ENCODE measurements at regions not wholly inside any gene's neighbourhood (a gene's known extent, or its start where the extent isn't known, plus 50 kb on each side); places are given as distances from the start of the nearest gene placed in this dataset.

GRCh38 chr4:170988446-170988845, 824.8 kb upstream of the GALNTL6 start:
- ChIA-PET CTCF (no interaction called here), POLR2A (no interaction called here)
- Mint-ChIP-seq H3K9me3 (peaks cover 0 to 18% (median 1%) of the 10 kb centered on the region in 11 donors), H3K4me1 (no peaks in the 10 kb centered on the region), H3K4me3 (no peak overlapping the region), H3K27me3 (no peaks in the 10 kb centered on the region), H3K36me3 (no peaks in the 10 kb centered on the region), H3K27ac (no peak overlapping the region)
- no peaks in the 10 kb centered on the region for H3K27me3 ChIP-seq (ENCODE audit: control insufficient read depth in 2 of 2, insufficient read depth in 2 of 2, low read length in 2 of 2)
- ATAC-seq = no peak
- no peaks in the 10 kb centered on the region for H3K36me3 ChIP-seq (ENCODE audit: control insufficient read depth in 2 of 3, insufficient read depth in 3 of 3, low read length in 3 of 3)
- intact Hi-C loops (cut with micrococcal nuclease) = no loop called here
- no peaks in the 10 kb centered on the region for H3K4me1 ChIP-seq (ENCODE audit: control insufficient read depth in 2 of 2, insufficient read depth in 2 of 2, low read length in 2 of 2)
- H3K4me3 ChIP-seq (ENCODE audit: low read length) = no peak overlapping the region
- H3K9me3 ChIP-seq (ENCODE audit: control insufficient read depth in 2 of 3, low read length in 3 of 3) = no peaks in the 10 kb centered on the region
- DNase-seq = no peak
- H3K27ac ChIP-seq (ENCODE audit: low read depth, low read length) = no peak overlapping the region

GRCh38 chr4:170979736-170980135, 833.5 kb upstream of the GALNTL6 start:
- Histone ChIP-seq H3K27ac (ENCODE audit: low read depth, low read length) (no peak overlapping the region), H3K36me3 (ENCODE audit: control insufficient read depth in 2 of 3, insufficient read depth in 3 of 3, low read length in 3 of 3) (no peaks in the 10 kb centered on the region), H3K4me1 (ENCODE audit: control insufficient read depth in 2 of 2, insufficient read depth in 2 of 2, low read length in 2 of 2) (no peaks in the 10 kb centered on the region), H3K4me3 (ENCODE audit: low read length) (no peak overlapping the region), H3K27me3 (ENCODE audit: control insufficient read depth in 2 of 2, insufficient read depth in 2 of 2, low read length in 2 of 2) (no peaks in the 10 kb centered on the region), H3K9me3 (ENCODE audit: control insufficient read depth in 2 of 3, low read length in 3 of 3) (no peaks in the 10 kb centered on the region)
- Mint-ChIP-seq H3K36me3 (no peaks in the 10 kb centered on the region), H3K9me3 (peaks cover 0 to 16% (median 5%) of the 10 kb centered on the region in 11 donors), H3K4me3 (no peak overlapping the region), H3K27me3 (no peaks in the 10 kb centered on the region), H3K27ac (no peak overlapping the region), H3K4me1 (no peaks in the 10 kb centered on the region)
- POLR2A ChIA-PET = no interaction called here
- no peak for ATAC-seq
- DNase-seq = no peak
- intact Hi-C loops (cut with micrococcal nuclease) = no loop called here
- CTCF ChIA-PET = no interaction called here

GRCh38 chr4:170978990-170979389, 834.2 kb upstream of the GALNTL6 start:
- Histone ChIP-seq H3K36me3 (ENCODE audit: control insufficient read depth in 2 of 3, insufficient read depth in 3 of 3, low read length in 3 of 3) (no peaks in the 10 kb centered on the region), H3K27me3 (ENCODE audit: control insufficient read depth in 2 of 2, insufficient read depth in 2 of 2, low read length in 2 of 2) (no peaks in the 10 kb centered on the region), H3K4me3 (ENCODE audit: low read length) (no peak overlapping the region), H3K27ac (ENCODE audit: low read depth, low read length) (no peak overlapping the region), H3K4me1 (ENCODE audit: control insufficient read depth in 2 of 2, insufficient read depth in 2 of 2, low read length in 2 of 2) (no peaks in the 10 kb centered on the region), H3K9me3 (ENCODE audit: control insufficient read depth in 2 of 3, low read length in 3 of 3) (no peaks in the 10 kb centered on the region)
- Mint-ChIP-seq H3K4me1 (no peaks in the 10 kb centered on the region), H3K27ac (no peak overlapping the region), H3K4me3 (no peak overlapping the region), H3K27me3 (no peaks in the 10 kb centered on the region), H3K36me3 (no peaks in the 10 kb centered on the region), H3K9me3 (peaks cover 0 to 20% (median 7%) of the 10 kb centered on the region in 11 donors)
- intact Hi-C loops (cut with micrococcal nuclease) = no loop called here
- POLR2A ChIA-PET = no interaction called here
- DNase-seq (no peak), ATAC-seq (no peak)
- CTCF ChIA-PET = no interaction called here

GRCh38 chr4:170949084-170949483, 859.3 kb upstream of the AADAT start:
- ATAC-seq (no peak), DNase-seq (no peak)
- Mint-ChIP-seq H3K4me3 (no peak overlapping the region), H3K9me3 (peaks cover 0 to 16% (median 4%) of the 10 kb centered on the region in 11 donors), H3K27me3 (no peaks in the 10 kb centered on the region), H3K27ac (no peak overlapping the region), H3K4me1 (no peaks in the 10 kb centered on the region), H3K36me3 (no peaks in the 10 kb centered on the region)
- intact Hi-C loops (cut with micrococcal nuclease) = no loop called here
- no peak overlapping the region for H3K27ac ChIP-seq (ENCODE audit: low read depth, low read length)
- H3K36me3 ChIP-seq (ENCODE audit: control insufficient read depth in 2 of 3, insufficient read depth in 3 of 3, low read length in 3 of 3) = no peaks in the 10 kb centered on the region
- POLR2A ChIA-PET = no interaction called here
- CTCF ChIA-PET = no interaction called here
- H3K4me1 ChIP-seq (ENCODE audit: control insufficient read depth in 2 of 2, insufficient read depth in 2 of 2, low read length in 2 of 2) = no peaks in the 10 kb centered on the region
- no peak overlapping the region for H3K4me3 ChIP-seq (ENCODE audit: low read length)
- no peaks in the 10 kb centered on the region for H3K9me3 ChIP-seq (ENCODE audit: control insufficient read depth in 2 of 3, low read length in 3 of 3)
- no peaks in the 10 kb centered on the region for H3K27me3 ChIP-seq (ENCODE audit: control insufficient read depth in 2 of 2, insufficient read depth in 2 of 2, low read length in 2 of 2)

GRCh38 chr4:170940043-170940724, 850.4 kb upstream of the AADAT start:
- POLR2A ChIA-PET = no interaction called here
- no peak for DNase-seq
- Mint-ChIP-seq H3K4me3 (no peak overlapping the region), H3K9me3 (peaks cover 0 to 26% (median 11%) of the 10 kb centered on the region in 11 donors), H3K27me3 (no peaks in the 10 kb centered on the region), H3K36me3 (no peaks in the 10 kb centered on the region), H3K4me1 (no peaks in the 10 kb centered on the region), H3K27ac (no peak overlapping the region)
- Histone ChIP-seq H3K4me3 (ENCODE audit: low read length) (no peak overlapping the region), H3K27ac (ENCODE audit: low read depth, low read length) (no peak overlapping the region), H3K27me3 (ENCODE audit: control insufficient read depth in 2 of 2, insufficient read depth in 2 of 2, low read length in 2 of 2) (no peaks in the 10 kb centered on the region), H3K36me3 (ENCODE audit: control insufficient read depth in 2 of 3, insufficient read depth in 3 of 3, low read length in 3 of 3) (no peaks in the 10 kb centered on the region), H3K4me1 (ENCODE audit: control insufficient read depth in 2 of 2, insufficient read depth in 2 of 2, low read length in 2 of 2) (no peaks in the 10 kb centered on the region), H3K9me3 (ENCODE audit: control insufficient read depth in 2 of 3, low read length in 3 of 3) (no peaks in the 10 kb centered on the region)
- CTCF ChIA-PET = no interaction called here
- ATAC-seq = no peak
- intact Hi-C loops (cut with micrococcal nuclease) = no loop called here

- no peaks in the 10 kb centered on the region for H3K4me1 ChIP-seq (ENCODE audit: control insufficient read depth in 2 of 2, insufficient read depth in 2 of 2, low read length in 2 of 2)
- H3K27me3 Mint-ChIP-seq = no peaks in the 10 kb centered on the region
- POLR2A ChIA-PET = no interaction called here
- no peaks in the 10 kb centered on the region for H3K36me3 ChIP-seq (ENCODE audit: control insufficient read depth in 2 of 3, insufficient read depth in 3 of 3, low read length in 3 of 3)
- no peak overlapping the region for H3K27ac Mint-ChIP-seq
- DNase-seq = no peak
- no peak overlapping the region for H3K4me3 ChIP-seq (ENCODE audit: low read length)
- no peaks in the 10 kb centered on the region for H3K9me3 ChIP-seq (ENCODE audit: control insufficient read depth in 2 of 3, low read length in 3 of 3)
- CTCF ChIA-PET = no interaction called here
- intact Hi-C loops (cut with micrococcal nuclease) = no loop called here
- H3K4me3 Mint-ChIP-seq = no peak overlapping the region
- no peaks in the 10 kb centered on the region for H3K27me3 ChIP-seq (ENCODE audit: control insufficient read depth in 2 of 2, insufficient read depth in 2 of 2, low read length in 2 of 2)
- no peak overlapping the region for H3K27ac ChIP-seq (ENCODE audit: low read depth, low read length)
- H3K36me3 Mint-ChIP-seq = no peaks in the 10 kb centered on the region
- H3K4me1 Mint-ChIP-seq = no peaks in the 10 kb centered on the region
- no peak for ATAC-seq
- H3K9me3 Mint-ChIP-seq = peaks cover 0 to 26% (median 11%) of the 10 kb centered on the region in 11 donors
These were observed 848.8 kb upstream of the AADAT start for GRCh38 chr4:170938588-170938987.

GRCh38 chr4:170931321-170931720, 841.6 kb upstream of the AADAT start:
- H3K4me1 Mint-ChIP-seq = no peaks in the 10 kb centered on the region
- DNase-seq (no peak), ATAC-seq (no peak)
- no peaks in the 10 kb centered on the region for H3K36me3 Mint-ChIP-seq
- no peak overlapping the region for H3K4me3 Mint-ChIP-seq
- Histone ChIP-seq H3K9me3 (ENCODE audit: control insufficient read depth in 2 of 3, low read length in 3 of 3) (no peaks in the 10 kb centered on the region), H3K4me3 (ENCODE audit: low read length) (no peak overlapping the region), H3K4me1 (ENCODE audit: control insufficient read depth in 2 of 2, insufficient read depth in 2 of 2, low read length in 2 of 2) (no peaks in the 10 kb centered on the region), H3K36me3 (ENCODE audit: control insufficient read depth in 2 of 3, insufficient read depth in 3 of 3, low read length in 3 of 3) (no peaks in the 10 kb centered on the region), H3K27ac (ENCODE audit: low read depth, low read length) (no peak overlapping the region), H3K27me3 (ENCODE audit: control insufficient read depth in 2 of 2, insufficient read depth in 2 of 2, low read length in 2 of 2) (no peaks in the 10 kb centered on the region)
- no peak overlapping the region for H3K27ac Mint-ChIP-seq
- intact Hi-C loops (cut with micrococcal nuclease) = no loop called here
- ChIA-PET POLR2A (no interaction called here), CTCF (no interaction called here)
- H3K27me3 Mint-ChIP-seq = no peaks in the 10 kb centered on the region
- H3K9me3 Mint-ChIP-seq = peaks cover 0 to 10% (median 2%) of the 10 kb centered on the region in 11 donors
